BLaER1 treated with 17β-estradiol and CSF1 and Interleukin-3, amounts not matched to agents 10 nM and 100 nM (cell line): ENCODE measurements at regions not wholly inside any gene's neighbourhood (a gene's known extent, or its start where the extent isn't known, plus 50 kb on each side); places are given as distances from the start of the nearest gene placed in this dataset.

Source experiments
- H3K27ac ChIP-seq, 11 experiments: shearing (Covaris generic); formaldehyde crosslinking; 2 replicates each; pipeline ENCODE4 v1.8.1; 2022
- H3K27me3 ChIP-seq, 11 experiments: shearing (Covaris generic); formaldehyde crosslinking; 2 replicates each; pipeline ENCODE4 v1.8.1; 2022
- H3K36me3 ChIP-seq, 11 experiments: shearing (Covaris generic); formaldehyde crosslinking; 2 replicates each; pipeline ENCODE4 v1.8.1; 2022
- H3K4me1 ChIP-seq, 10 experiments: shearing (Covaris generic); formaldehyde crosslinking; 2 replicates each; pipeline ENCODE4 v1.8.1; 2022
- H3K4me2 ChIP-seq, 11 experiments: shearing (Covaris generic); formaldehyde crosslinking; 2 replicates each; pipeline ENCODE4 v1.8.1; 2022
- H3K4me3 ChIP-seq, 10 experiments: shearing (Covaris generic); formaldehyde crosslinking; 2 replicates each; pipeline ENCODE4 v1.8.1; 2022
- H3K9ac ChIP-seq, 11 experiments: shearing (Covaris generic); formaldehyde crosslinking; 2 replicates each; pipeline ENCODE4 v1.8.1; 2022
- H3K9me3 ChIP-seq, 11 experiments: shearing (Covaris generic); formaldehyde crosslinking; replicated peaks in 1 of 11; 2 replicates each; pipeline ENCODE4 v1.8.1; 2022
- H4K20me1 ChIP-seq, 11 experiments: shearing (Covaris generic); formaldehyde crosslinking; 2 replicates each; pipeline ENCODE4 v1.8.1; 2022
- Cebpa-rat ChIP-seq, 11 experiments: shearing (Covaris generic); IDR thresholded peaks; 2 replicates each; pipeline ENCODE4 v1.8.1; 2022

DNA sequence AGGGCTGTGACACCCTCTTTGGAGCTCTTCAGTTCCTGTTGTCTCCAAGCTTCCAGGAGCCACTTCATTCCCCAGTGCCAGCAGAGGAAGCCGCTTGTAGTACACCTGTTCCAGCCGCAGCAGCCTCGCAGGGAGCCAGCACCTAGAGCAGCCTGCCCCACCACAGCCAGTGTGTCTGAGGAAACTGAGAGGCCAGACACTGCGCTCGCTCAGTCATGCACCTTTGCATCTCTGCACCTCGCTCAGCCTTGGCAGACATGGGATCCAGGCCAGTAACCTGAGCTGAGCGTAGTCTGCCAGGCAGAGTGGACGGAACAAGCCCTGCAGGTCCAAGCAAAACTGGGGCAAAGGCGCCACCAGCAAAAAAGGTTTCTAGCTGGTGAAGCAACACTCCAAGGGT lies 1072.1 kb downstream of the JRKL start:
- H3K9me3 ChIP-seq, result peaks cover 11 to 21% (median 18%) of the 10 kb centered on the region in 11 experiments; a peak in 21 of 22 replicates
- H3K4me1 ChIP-seq, result no peaks in the 10 kb centered on the region
- H3K36me3 ChIP-seq, result no peaks in the 10 kb centered on the region
- H3K27me3 ChIP-seq, result no peaks in the 10 kb centered on the region
- H3K4me2 ChIP-seq, result no peak overlapping the region
- no peak overlapping the region for H3K27ac ChIP-seq
- H3K4me3 ChIP-seq, result no peak overlapping the region
- H3K9ac ChIP-seq, result no peak overlapping the region
- no peak for TF ChIP-seq Cebpa-rat (IDR thresholded peaks at IDR 0.05)
- H4K20me1 ChIP-seq, result no peaks in the 10 kb centered on the region

DNA sequence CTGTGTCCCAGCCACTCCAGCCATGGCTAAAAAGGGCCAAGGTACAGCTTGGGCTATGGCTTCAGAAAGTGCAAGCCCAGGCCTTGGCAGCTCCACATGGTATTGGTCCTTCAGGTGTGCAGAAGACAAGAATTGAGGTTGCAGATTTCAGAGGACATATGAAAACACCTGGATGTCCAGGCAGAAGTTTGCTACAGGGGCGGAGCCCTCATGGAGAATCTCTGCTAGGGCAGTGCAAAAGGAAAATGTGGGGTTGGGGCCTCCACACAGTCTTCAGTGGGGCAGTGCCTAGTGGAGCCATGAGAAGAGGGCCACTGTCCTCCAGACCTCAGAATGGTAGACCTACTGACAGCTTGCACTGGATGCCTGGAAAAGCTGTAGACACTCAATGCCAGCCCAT lies 1074.1 kb downstream of the JRKL start:
- Histone ChIP-seq H3K27ac (no peak overlapping the region), H4K20me1 (no peaks in the 10 kb centered on the region), H3K9ac (no peak overlapping the region), H3K27me3 (no peaks in the 10 kb centered on the region), H3K4me3 (no peak overlapping the region), H3K36me3 (no peaks in the 10 kb centered on the region), H3K4me1 (no peaks in the 10 kb centered on the region), H3K4me2 (no peak overlapping the region), H3K9me3 (peaks cover 11 to 21% (median 18%) of the 10 kb centered on the region in 11 experiments; a peak in 21 of 22 replicates)
- TF ChIP-seq Cebpa-rat (IDR thresholded peaks at IDR 0.05), result no peak

DNA sequence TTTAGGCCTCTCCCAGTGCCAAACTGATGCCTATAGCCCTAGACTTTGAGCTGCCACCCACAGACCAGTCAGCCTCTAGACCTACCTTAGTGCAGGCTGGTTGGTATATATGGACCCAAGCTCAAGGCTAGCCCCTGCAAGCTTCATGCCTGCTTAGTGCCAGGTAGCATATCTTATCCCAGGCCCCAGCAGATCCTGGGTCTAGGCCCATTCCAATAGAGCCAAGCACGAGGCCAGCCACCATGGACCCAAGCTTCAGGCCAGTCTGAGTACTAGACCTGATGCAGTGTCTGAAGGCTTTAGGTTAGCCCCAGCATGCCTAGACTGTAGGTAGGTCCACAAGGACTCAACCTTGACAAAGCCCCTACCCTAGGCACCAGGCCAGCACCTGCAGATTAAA lies 1081.7 kb downstream of the JRKL start:
- TF ChIP-seq Cebpa-rat (IDR thresholded peaks at IDR 0.05), result no peak
- no peaks in the 10 kb centered on the region for H4K20me1 ChIP-seq
- H3K4me1 ChIP-seq, result no peaks in the 10 kb centered on the region
- H3K27ac ChIP-seq, result no peak overlapping the region
- H3K36me3 ChIP-seq, result no peaks in the 10 kb centered on the region
- H3K4me2 ChIP-seq, result no peak overlapping the region
- H3K9me3 ChIP-seq, result peaks cover 18 to 28% (median 21%) of the 10 kb centered on the region in 11 experiments
- no peak overlapping the region for H3K4me3 ChIP-seq
- no peaks in the 10 kb centered on the region for H3K27me3 ChIP-seq
- no peak overlapping the region for H3K9ac ChIP-seq

DNA sequence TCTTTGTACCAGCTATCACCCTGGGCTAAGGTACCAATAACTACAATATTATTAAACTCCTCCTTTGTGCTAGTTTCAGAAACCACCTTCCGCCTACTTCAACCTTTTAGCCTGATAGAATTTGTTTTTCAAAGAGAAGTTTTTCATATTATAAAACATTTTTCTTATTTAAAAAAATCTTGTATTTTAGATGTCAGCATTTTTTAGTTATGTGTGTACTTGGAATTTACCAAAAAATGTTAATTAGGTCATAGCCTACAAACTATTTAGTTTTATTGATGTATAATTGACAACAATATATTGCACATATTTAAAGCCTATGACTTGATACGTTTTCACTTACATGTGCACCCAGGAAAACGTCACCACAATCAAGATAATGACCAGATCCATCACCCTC lies 1097.6 kb downstream of the JRKL start:
- H3K4me3 ChIP-seq, result no peak overlapping the region
- no peak overlapping the region for H3K4me2 ChIP-seq
- H3K27me3 ChIP-seq, result no peaks in the 10 kb centered on the region
- H3K27ac ChIP-seq, result no peak overlapping the region
- H3K36me3 ChIP-seq, result no peaks in the 10 kb centered on the region
- H3K4me1 ChIP-seq, result no peaks in the 10 kb centered on the region
- no peak for TF ChIP-seq Cebpa-rat (IDR thresholded peaks at IDR 0.05)
- no peak overlapping the region for H3K9ac ChIP-seq
- H3K9me3 ChIP-seq, result no peaks in the 10 kb centered on the region
- no peaks in the 10 kb centered on the region for H4K20me1 ChIP-seq

DNA sequence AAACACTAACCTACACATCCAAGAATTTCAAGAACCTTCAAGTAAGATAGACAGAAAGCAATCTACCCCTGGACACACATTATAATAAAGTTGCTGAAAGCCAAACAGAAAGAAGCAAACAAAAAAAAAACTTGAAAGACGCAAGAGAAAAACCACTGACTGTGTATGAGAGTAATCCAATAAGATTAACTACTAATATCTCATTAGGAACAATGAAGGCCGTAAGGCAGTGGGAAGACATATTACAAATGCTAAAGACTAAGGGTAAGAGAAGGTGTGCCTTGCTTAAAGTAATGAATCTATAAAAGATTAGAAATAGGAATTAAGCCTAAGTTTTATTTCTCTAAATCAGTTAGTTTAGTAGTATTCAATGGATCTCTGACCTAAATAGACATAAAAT lies 1109.1 kb downstream of the JRKL start:
- no peak overlapping the region for H3K27ac ChIP-seq
- no peak overlapping the region for H3K4me3 ChIP-seq
- no peak overlapping the region for H3K4me2 ChIP-seq
- no peak for TF ChIP-seq Cebpa-rat (IDR thresholded peaks at IDR 0.05)
- H3K9ac ChIP-seq, result no peak overlapping the region
- no peaks in the 10 kb centered on the region for H3K27me3 ChIP-seq
- H3K9me3 ChIP-seq, result 0 out of 22 replicates have a peak, but pooled peaks cover 0 to 4% (median 0%) of the 10 kb centered on the region in 11 experiments
- no peaks in the 10 kb centered on the region for H3K4me1 ChIP-seq
- H4K20me1 ChIP-seq, result no peaks in the 10 kb centered on the region
- no peaks in the 10 kb centered on the region for H3K36me3 ChIP-seq

DNA sequence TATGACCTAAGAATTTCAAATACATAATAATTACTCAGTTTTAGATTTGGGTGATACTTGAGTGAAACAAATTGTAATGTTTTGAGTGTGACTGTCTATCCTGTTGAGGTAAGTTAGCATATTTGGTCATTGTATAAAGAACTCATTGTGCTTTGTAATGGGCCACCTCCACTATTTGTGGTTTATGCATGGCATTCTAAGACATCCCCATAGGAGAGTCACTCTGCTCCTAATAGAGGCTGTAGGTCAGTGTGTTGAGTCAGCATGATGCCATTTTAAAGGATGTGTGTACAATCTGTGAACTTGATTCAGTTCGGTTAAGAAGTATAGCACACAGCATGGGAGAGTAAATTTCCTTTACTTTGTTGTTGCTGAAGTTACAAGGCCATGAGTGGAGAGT lies 1112.4 kb downstream of the JRKL start:
- Histone ChIP-seq H3K4me2 (no peak overlapping the region), H3K27me3 (no peaks in the 10 kb centered on the region), H3K36me3 (no peaks in the 10 kb centered on the region), H3K27ac (no peak overlapping the region), H4K20me1 (no peaks in the 10 kb centered on the region), H3K9ac (no peak overlapping the region), H3K4me1 (no peaks in the 10 kb centered on the region), H3K9me3 (0 out of 22 replicates have a peak, but pooled peaks cover 0 to 4% (median 0%) of the 10 kb centered on the region in 11 experiments), H3K4me3 (no peak overlapping the region)
- no peak for TF ChIP-seq Cebpa-rat (IDR thresholded peaks at IDR 0.05)

DNA sequence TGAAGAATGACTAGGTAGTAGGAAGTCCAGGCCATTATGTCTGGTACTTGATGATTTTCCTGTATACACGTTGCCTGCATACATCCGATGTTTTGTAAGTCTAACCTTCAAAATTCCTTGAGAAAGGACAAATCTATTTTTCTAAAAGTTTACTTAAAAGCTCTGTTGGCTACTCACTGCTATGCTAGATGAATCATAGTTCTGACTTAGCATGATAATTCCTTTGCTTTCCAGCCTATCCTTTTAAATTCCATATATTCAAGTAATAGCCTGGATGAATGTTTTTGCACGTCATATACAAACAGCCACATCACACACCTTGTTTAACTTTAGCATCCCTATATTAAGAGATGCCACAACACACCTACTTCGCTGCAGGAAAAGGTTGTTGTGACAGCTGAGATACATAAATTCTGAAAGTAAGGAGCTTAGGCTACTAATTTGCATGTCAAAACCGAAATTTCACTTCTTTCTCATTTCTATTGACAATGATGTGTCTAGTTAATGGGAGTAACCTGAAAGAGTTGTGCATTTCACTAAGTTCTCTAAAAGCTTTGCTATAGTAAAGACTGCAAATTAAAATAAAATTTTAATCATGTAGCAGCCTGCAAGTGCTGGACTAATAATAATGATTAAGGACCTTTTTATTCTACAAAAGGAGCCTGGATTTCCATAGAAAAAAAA lies 1116.4 kb downstream of the JRKL start:
- no peak for TF ChIP-seq Cebpa-rat (IDR thresholded peaks at IDR 0.05)
- Histone ChIP-seq H3K4me3 (no peak overlapping the region), H3K27ac (no peak overlapping the region), H4K20me1 (no peaks in the 10 kb centered on the region), H3K4me2 (no peak overlapping the region), H3K9ac (no peak overlapping the region), H3K27me3 (no peaks in the 10 kb centered on the region), H3K9me3 (no peaks in the 10 kb centered on the region), H3K4me1 (no peaks in the 10 kb centered on the region), H3K36me3 (no peaks in the 10 kb centered on the region)

DNA sequence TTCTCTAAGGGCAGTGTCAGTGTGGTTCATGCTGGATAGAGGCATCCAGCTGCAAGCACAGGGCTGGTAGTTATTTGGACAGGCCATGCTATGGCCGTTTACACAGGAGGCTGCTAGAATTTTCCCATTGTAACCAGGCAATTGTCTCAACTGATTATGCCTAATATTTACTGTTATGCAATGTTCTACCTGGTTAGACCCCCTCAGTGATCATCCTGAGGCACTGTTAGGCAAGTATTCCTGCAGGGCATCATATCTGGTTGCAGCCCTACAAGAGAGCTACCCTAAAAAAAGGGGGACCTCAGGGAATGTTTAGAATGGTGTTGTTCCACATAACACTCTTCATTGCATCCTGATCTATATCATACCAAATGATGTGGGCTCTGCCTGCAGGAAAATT lies 1124.6 kb downstream of the JRKL start:
- H3K4me2 ChIP-seq, result no peak overlapping the region
- H3K27me3 ChIP-seq, result no peaks in the 10 kb centered on the region
- no peaks in the 10 kb centered on the region for H3K9me3 ChIP-seq
- no peak overlapping the region for H3K9ac ChIP-seq
- no peak overlapping the region for H3K4me3 ChIP-seq
- no peak for TF ChIP-seq Cebpa-rat (IDR thresholded peaks at IDR 0.05)
- no peak overlapping the region for H3K27ac ChIP-seq
- no peaks in the 10 kb centered on the region for H3K36me3 ChIP-seq
- no peaks in the 10 kb centered on the region; a peak in 1 of 22 replicates for H4K20me1 ChIP-seq
- no peaks in the 10 kb centered on the region for H3K4me1 ChIP-seq

DNA sequence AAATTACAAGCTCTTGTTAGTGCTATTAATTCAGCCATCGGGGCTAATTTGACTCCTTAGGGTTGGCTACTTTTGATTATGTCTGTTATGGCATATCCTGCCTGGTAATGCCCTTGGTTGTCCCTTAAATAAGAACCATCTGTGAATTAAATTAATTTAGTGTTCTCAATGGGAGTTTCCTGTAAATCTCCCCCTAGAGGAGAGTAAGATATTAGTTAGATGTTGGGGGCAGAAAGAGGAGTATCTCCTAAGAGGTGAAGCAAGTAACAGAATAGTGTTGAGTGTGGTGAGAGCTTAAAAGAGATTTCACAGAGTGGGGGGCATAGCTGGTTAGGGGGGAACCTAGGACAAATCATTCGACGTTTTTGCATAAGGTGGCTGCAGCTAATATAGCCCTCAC lies 1126.9 kb downstream of the JRKL start:
- H3K36me3 ChIP-seq, result no peaks in the 10 kb centered on the region
- TF ChIP-seq Cebpa-rat (IDR thresholded peaks at IDR 0.05), result no peak
- H3K9me3 ChIP-seq, result no peaks in the 10 kb centered on the region

DNA sequence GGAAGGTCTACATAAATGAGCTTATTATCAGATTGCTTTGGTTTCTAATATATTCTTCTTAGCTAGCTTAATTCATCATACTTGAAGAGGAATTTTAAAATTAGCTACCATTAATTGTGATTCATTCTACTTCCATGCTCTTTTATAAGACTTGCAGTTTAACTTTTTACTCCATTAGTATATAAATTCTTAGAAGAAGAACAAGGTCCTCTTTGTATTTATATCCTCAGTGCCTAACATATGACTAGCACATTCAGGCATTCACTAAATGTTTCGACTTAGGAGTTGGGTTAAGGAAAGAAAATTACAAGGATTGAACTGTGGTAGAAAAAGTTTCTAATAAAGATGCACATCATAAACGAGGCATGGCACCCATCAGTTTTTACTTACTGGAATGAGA lies 1135.5 kb downstream of the JRKL start:
- H3K9me3 ChIP-seq, result no peaks in the 10 kb centered on the region
- TF ChIP-seq Cebpa-rat (IDR thresholded peaks at IDR 0.05), result no peak

More for the DNA sequence above, 1126.9 kb downstream of the JRKL start:
- no peaks in the 10 kb centered on the region for H3K27me3 ChIP-seq
- H3K9ac ChIP-seq, result no peak overlapping the region
- no peak overlapping the region for H3K4me2 ChIP-seq
- peaks cover 0 to 4% (median 0%) of the 10 kb centered on the region in 10 experiments; a peak in 1 of 20 replicates for H3K4me1 ChIP-seq
- H3K27ac ChIP-seq, result no peak overlapping the region
- no peak overlapping the region for H3K4me3 ChIP-seq
- no peaks in the 10 kb centered on the region; a peak in 1 of 22 replicates for H4K20me1 ChIP-seq

More for the DNA sequence above, 1135.5 kb downstream of the JRKL start:
- no peak overlapping the region for H3K27ac ChIP-seq
- H3K9ac ChIP-seq, result no peak overlapping the region
- no peaks in the 10 kb centered on the region for H3K27me3 ChIP-seq
- no peaks in the 10 kb centered on the region for H3K36me3 ChIP-seq
- H3K4me1 ChIP-seq, result peaks cover 0 to 3% (median 0%) of the 10 kb centered on the region in 10 experiments; a peak in 1 of 20 replicates
- H4K20me1 ChIP-seq, result no peaks in the 10 kb centered on the region
- H3K4me3 ChIP-seq, result no peak overlapping the region
- no peak overlapping the region for H3K4me2 ChIP-seq
